GM21515 (cell line): ENCODE measurements at regions not wholly inside any gene's neighbourhood (a gene's known extent, or its start where the extent isn't known, plus 50 kb on each side); places are given as distances from the start of the nearest gene placed in this dataset.

Source experiments
- ATAC-seq: cut with Tn5 transposase; IDR thresholded peaks from one replicate; pipeline ENCODE4 v1.9.1; 2021; ENCODE audit not compliant: unreplicated experiment

DNA sequence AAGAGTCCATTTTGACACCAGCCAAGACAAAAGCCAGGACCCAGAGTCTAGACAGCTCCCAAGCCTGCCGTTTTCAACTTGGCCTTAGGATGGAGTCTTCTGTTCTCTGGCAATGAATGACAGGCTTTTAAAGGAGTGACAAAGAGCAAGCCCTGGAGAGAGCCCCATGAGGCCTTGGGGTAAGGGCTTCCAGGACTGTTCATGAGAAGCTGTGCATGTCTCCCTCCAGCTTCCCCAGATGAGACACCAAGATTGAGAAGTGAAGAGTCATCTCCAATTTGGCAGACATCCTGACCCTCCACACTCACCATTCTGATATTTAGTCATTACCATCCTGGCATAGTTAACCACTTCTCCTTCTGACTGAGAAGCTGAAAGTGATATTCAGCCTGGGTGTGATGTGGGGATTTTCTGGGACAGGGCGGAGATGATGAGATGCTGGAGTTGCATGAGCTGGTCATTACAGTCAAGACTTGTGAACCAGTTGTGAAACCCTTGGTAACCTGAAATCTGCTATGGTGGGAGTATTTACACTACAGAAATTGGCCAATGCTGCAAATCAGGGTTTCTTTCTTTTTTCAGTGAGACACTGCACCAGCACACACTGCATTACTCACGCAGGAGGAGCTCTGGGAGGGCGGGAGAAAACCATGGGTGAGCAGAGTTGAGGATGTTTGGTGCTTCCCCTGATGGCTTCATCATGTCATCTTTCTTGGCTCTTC lies 77.8 kb downstream of the VCPKMT start:
- ATAC-seq, result peak; percentile 71

GRCh38 chr14:50039120-50039517 lies 77.3 kb downstream of the VCPKMT start:
- no peak for ATAC-seq

DNA sequence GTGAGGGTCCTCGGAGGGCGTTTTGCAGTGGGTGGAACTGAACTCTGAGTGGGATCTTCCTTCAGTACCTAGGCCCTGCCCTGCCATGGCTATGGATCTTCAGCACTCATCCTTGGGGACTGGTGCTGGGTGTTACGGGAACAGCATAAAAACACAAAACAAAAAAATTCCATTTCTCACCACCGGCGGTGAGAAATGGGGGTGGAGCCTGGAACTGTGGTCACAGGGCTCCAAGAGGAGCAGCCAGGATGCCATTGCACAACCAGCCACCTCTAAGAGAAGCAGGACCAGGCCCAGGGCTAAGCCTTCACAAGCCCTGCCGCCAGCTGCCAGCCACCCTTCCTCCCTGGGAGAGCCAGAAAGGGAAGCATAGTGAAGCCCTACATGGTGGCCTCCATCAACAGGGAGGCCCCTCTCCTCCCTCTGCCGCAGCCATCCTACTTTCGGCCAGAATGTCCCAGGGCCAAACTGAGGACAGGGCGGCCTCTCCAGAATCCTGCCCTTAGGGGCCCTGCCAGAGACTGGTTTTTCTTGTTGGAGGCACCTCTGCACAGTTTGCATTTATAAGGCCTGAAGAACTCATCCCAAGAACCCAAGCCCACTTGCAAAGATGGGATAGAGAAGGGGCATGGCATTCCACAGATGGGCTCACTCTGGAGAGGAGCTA lies 76.5 kb downstream of the VCPKMT start:
- no peak for ATAC-seq

DNA sequence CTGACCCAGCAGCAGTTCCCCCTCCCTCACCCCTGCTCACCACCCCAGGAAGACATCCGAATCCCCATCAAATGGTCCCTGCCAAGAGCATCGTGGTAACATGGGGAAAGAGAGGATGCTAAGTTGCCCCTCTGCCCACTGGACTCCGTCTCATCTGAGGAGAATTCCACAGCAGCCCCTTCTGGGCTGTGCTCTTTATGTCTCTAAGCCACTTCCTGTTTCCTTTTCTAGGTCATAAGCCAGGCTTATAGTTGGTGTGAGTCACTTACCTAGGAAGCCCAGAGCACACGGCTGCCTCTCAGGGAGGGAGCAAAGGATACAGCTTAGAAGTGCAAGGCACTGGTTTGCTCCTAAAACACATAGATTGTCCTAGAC lies 76.0 kb downstream of the VCPKMT start:
- no peak for ATAC-seq

GRCh38 chr14:50040895-50041465 lies 75.4 kb downstream of the VCPKMT start:
- no peak for ATAC-seq

GRCh38 chr14:50041980-50042379 lies 74.4 kb downstream of the VCPKMT start:
- no peak for ATAC-seq

- no peak for ATAC-seq
Observed at GRCh38 chr14:50044042-50044651, 72.2 kb downstream of the VCPKMT start.

DNA sequence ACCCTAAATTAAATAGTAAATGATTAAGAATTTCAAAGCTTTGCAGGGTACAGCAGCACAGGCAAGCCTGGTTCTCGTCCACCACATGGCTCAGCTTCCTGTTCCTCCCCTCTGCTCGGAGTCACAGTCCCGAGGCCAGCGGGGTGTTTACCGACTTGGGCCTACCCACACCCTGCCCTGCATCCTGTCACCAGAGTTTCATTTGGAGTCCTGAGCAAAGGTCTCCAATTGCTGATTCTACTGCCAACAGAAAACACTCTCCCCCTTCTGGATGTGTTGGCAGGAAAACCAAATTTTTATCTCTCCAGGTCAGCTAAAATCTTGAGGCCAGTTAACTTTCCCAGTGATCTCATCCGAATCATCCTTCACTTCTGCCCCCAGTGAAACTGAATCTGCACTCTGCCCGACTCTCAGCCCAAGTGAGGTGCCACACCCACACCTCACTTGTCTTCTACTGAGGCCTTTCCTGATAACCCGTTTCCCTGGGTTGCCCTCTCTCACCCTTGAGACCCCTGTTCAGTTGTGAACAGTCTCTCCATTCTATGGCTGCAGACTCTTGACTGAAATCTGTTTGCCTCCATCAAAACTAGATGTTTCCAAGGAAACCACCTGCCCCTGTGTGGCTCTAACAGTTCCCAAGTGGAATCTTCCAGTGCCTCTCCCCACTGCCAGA lies 71.2 kb downstream of the VCPKMT start:
- peak; percentile 69 for ATAC-seq

GRCh38 chr14:50045837-50046236 lies 70.5 kb downstream of the VCPKMT start:
- no peak for ATAC-seq

- no peak for ATAC-seq
Observed at GRCh38 chr14:50047274-50047676, 69.1 kb downstream of the VCPKMT start.

GRCh38 chr14:50049093-50049492 lies 67.3 kb downstream of the VCPKMT start:
- no peak for ATAC-seq

GRCh38 chr14:50049703-50050570 lies 66.4 kb downstream of the VCPKMT start:
- ATAC-seq, result no peak

- no peak for ATAC-seq
Observed at GRCh38 chr14:50051106-50051505, 65.3 kb downstream of the VCPKMT start.

- no peak for ATAC-seq
Observed at GRCh38 chr14:50051706-50052105, 64.7 kb downstream of the VCPKMT start.

GRCh38 chr14:50052517-50052916 lies 63.9 kb downstream of the VCPKMT start:
- no peak for ATAC-seq

DNA sequence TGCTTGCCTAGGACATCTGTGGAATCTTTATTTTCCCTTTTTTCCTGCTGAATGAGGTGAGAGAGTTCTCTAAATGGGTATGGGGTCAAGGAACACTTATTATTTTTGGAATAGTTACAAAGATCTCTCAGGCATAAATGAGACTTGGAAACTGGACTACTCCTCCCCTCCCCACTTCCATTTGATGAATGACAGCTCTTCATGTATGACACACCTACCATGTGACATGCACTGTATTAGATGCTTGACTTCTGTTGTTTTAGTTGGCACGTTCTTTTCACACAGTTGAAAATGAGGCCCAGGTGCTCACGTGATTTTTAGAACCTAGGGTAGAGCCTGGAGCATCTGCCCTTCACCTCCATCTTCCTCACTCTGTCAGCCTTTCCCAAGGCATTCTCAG lies 62.4 kb downstream of the VCPKMT start:
- no peak for ATAC-seq

GRCh38 chr14:50055461-50056228 lies 60.7 kb downstream of the VCPKMT start:
- ATAC-seq, result no peak

GRCh38 chr14:50056435-50056834 lies 59.9 kb downstream of the VCPKMT start:
- ATAC-seq, result no peak

DNA sequence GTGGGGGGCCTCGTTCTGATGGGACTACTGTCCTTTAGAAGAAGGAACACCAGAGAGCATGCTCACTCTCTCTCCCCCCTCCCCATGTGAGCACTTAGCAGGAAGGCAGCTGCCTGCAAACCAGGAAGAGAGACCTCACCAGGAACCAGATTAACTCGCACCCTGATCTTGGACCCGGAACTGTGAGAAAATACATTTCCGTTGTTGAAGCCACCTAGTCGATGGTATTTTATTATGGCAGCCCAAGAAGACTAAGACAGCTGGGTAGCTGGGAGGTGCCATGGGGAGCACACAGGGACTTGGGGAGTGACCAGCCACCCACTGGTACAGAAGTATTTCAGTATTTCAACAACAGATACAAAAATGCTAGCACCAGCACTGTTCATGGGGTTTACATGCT lies 59.0 kb downstream of the VCPKMT start:
- no peak for ATAC-seq

DNA sequence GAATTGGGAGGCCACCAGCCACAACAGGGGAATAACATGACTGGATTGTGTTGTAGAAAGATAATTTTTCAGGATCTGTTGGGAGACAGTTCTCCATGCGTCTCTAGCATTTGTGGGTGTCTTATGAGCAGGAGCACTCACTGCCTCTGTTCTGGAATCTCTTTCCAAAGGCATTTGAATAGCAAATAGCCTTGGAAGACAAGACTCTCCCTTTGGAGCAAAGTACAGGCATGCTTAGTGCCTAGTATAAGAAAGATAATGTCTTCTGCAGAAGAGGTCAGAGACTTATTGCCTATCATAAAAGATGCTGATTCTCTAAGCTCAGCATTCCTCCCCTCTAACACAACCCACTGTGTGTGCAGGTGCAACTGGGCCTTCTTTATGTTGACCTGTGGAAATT lies 58.3 kb downstream of the VCPKMT start:
- no peak for ATAC-seq
